Fibroblast of the conjunctiva (primary cell): ENCODE measurements at regions not wholly inside any gene's neighbourhood (a gene's known extent, or its start where the extent isn't known, plus 50 kb on each side); places are given as distances from the start of the nearest gene placed in this dataset.
"Not testable (repeated sequence)": the region's sequence is repeated elsewhere in the genome, so short reads cannot be mapped to it uniquely, and the experiment has no call there.

Experiments
- DNase-seq: peaks from one replicate; pipeline ENCODE4 v3.0.0-alpha.2; 2010; ENCODE audit warnings: low read depth

DNA sequence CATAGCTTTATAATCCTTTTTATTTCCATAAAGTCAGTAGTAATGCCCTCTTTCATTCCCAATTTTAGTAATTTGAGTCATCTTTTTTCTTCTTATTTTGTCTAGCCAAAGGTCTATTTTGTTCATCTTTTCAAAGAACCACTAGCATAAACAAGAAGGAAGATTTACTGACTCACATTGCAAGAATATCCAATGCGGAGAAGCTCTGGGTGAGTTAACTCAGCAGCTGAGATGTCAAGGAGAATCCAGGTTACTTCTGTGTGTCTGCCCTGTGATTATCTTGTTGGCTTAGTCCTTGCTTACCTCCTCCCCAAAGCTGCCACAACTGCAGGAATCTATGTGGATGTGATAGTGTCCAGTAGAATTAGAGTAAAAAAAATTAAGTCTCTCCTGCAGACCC is 311.4 kb upstream of the NCKAP5 start:
- no peak for DNase-seq

DNA sequence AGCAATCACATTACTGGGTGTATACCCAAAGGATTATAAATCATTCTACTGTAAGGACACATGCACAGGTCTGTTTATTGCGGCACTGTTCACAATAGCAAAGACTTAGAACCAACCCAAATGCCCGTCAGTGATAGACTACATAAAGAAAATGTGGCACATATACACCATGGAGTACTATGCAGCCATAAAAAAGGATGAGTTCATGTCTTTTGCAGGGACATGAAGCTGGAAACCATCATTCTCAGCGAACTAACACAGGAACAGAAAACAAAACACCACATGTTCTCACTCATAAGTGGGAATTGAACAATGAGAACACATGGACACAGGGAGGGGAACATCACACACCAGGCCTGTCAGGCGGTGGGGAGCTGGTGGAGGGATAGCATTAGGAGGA is 313.9 kb upstream of the NCKAP5 start:
- not testable (repeated sequence) for DNase-seq

DNA sequence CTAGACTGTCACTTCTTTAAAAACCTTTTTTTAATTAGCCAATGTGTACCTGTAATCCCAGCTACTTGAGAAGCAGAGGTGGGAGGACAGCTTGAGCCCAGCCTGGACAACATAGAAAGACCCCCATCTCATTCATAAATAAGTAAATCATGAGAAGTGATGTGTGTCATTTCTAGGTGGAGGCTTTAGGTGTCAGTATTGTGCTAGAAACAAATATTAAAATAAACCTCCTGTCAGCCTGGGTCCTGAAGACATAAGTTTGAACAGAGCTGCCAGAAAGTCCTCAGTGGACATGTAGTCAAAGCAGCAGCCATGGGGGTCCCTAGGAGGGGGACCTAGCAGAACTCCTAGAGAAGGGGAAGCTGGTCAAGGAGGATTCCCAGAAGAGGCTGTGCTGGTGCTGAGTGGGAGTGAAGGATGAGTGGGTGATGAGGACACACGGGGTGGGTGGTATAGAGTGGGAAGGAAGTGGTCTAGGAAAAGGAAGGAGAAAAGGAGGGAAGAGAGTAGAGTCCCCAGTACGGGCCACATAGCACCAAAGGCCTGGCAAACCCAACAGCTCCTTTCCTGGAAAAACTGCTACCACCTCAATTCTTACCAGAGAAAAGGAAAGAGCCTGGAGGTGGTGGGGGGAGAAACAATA is 316.6 kb upstream of the NCKAP5 start:
- DNase-seq, result no peak

DNA sequence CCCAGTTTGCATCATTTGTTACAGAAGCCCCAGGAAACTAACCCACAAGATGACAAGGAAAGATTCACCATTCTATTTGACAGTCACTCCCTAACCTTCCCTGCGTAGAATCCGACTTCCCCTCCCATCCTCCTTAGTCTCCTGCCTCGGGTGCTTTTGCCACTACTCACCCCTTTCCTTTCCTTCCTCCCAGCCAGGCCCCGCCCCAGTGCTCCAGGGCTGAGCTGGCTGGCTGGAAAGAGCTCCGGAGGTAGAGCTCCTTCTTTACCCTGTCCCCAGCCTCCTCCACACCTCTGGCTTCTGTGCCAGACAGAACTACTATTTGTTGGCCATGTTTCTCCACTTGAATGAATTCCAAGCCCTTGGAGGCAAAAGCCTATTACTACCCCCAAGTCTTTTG is 317.6 kb upstream of the NCKAP5 start:
- DNase-seq, result no peak

DNA sequence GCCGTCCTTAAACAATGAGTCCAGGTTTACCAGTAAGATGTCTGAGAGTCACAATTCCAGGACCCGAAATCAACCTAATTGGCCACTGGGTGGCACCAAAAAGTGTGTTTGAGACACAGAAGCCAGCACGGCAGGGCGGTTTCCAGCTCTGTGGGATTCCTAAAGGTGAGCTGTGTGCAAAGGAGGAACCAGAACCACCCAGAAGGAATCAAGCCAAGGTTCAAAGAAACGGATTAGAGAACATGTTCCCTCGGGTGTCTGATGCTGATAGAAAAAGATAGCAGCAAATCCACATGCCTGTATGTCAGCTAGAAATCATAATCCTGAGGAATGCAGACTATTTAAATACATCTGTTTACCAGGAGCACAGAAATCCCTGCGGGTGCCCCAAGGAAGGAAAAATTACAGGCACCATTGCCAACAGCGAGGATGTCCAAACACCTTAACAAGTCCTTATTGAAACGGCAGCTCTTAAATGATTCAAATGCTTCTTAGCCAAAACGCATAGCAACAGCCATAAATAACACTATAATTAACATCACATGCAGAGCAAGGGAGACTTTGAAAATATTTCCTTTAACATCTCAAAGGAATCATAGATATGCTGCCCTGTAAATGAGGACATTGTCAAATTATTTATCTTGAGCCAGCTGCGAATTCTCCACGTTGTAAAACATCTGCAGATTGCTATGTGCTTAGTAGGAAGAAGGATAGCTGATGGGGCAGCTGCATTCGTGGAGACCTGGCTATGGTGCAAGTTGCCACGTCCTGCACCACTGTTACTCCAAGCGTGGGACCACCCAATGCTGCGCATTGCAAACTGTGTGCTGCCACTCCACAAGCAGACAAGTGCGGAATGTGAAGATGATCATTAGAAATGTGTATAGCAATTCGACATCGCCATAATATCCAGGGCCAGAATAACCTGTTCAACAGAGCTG is 318.7 kb upstream of the NCKAP5 start:
- DNase-seq, result peak; percentile 55

DNA sequence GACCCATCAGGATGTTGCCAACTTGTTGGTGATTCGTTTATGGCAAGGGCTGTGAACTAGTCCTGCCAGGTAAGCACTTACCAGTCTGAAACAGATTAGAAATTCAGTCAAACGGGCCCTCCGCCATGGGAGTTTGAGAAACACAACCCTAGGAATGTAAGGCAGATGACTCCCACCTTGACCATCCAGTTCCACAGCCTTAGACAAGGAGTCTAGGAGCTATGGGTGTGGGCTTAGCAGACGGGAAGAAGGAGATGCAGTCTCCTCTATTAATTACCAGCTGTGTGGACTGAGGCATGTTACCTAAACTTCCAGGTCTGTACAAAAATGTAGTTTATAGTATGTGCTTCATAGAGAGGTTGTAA is 319.4 kb upstream of the NCKAP5 start:
- DNase-seq, result no peak

DNA sequence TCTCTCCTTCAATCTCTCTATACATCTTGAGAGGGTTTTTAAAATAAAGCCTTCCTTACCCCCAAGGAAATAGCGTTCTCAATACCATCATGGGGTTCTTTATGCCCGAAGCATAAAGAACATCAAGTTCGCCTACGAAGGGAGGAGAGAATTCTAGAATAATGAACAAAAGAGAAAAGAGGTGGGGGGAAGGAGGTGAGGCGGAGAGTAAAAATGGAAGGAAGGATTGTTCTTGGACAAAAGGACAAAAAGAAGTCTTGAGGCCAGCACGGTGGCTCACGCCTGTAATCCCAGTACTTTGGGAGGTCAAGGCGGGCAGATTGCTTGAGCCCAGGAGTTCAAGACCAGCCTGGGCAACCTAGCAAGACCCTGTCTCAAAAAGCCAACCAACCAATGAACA is 319.8 kb upstream of the NCKAP5 start:
- no peak for DNase-seq

DNA sequence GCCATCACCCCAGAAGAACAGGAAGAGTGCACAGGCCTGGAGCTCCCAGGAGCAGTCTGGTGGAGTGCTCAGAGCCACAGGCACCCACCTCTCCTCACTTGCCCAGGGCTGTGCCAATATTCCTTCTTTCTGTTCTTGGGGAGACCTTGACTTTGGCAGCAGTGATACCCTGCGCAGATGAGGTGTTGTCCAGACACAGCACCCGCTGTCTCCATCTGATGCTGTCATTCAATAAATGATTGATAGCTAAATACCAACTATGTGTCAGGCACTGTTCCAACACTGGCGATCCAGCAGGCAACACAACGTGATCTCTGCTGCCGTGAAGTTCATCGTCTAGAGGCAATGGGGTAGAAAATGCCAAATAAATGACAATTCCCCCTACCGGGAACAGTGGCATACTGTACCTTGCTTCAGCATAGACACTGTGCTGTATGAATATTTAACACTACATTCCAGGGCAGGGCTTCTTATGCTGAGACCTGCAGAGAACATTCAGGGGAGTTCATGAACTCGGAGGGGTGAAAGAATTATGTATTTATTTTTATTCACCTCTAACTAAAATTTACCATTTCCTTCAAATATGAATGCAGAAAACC is 320.5 kb upstream of the NCKAP5 start:
- DNase-seq, result no peak

DNA sequence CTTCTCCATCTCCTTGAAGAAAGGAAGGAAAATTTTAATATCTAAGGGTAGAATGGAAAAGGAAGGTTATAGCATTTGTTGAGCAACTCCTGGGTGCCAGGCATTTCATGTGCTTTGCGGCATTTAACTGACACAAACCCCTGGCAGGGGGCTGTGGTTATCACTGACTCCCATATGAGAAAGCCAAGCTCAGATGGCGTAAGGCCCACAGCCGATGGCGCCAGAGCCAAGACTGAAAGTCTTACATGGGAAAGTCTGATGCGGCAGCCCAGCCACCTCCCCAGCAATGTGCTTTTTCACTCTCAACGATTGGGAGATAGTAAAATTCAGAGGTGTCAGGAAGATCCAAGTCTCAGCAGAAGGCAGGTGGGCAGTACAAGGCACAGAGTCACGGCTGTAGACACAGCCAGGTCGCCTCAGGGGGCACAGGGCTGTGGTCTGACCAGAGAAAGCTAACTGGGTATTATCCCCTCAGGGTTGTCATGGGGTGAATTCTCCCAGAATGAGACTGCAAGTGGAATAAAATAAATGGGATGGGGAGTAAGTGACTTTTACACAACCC is 324.2 kb upstream of the NCKAP5 start:
- no peak for DNase-seq

DNA sequence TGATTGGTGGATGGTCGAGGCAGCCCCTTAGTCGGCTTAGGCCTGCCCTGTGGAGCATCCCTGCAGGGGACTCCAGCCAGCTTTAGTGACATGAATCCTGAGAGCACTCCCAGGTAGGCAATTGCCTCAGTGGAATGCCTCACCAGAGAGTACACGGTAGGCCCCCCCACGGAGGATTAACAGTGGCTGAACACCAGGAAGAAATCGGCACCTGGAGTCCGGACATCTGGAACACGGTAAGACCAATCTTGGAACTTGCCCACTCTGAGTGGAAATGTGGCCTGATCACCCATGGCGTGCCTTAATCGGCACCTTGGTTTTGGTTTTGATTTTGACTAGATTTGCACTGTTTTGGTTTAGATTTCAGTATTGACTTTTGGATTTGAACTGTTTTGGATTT is 326.2 kb upstream of the NCKAP5 start:
- no peak for DNase-seq

DNA sequence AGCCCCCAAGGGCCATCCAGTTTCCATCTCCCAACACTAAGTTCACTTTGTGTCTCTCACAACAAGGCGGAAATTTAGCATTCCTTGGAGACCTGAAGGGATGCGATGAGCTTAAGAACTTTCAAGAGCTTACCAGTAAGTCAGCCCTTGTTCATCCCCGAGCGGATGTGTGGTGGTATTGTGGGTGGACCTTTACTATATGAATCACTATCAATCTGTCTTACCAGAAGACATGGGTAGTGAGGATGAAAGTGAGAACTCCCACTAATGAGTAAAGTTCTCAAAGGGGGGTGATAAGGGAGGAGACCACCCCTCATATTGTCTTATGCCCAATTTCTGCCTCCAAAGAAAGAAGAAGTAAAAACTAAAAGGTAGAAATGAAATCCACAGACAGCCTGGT is 329.6 kb upstream of the NCKAP5 start:
- not testable (repeated sequence) for DNase-seq

DNA sequence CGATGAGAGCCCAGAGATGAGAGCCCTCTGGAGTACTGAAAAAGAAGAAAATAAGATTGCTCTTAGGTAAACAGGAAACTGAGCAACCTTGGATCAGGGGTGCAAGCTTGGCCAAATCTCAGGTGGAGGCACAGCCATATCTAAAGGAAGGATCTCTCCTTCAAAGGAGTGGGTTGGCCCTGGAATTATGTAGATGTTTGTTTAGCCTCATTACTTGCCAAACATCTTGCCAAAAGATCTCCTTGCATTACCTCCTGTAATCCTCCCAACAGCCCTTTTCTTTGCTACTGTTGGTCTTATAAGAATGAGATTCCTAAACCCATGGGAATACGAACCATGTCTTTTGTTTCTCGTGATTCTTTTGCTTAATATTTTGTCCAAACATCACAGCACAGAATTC is 332.6 kb upstream of the NCKAP5 start:
- DNase-seq, result no peak

DNA sequence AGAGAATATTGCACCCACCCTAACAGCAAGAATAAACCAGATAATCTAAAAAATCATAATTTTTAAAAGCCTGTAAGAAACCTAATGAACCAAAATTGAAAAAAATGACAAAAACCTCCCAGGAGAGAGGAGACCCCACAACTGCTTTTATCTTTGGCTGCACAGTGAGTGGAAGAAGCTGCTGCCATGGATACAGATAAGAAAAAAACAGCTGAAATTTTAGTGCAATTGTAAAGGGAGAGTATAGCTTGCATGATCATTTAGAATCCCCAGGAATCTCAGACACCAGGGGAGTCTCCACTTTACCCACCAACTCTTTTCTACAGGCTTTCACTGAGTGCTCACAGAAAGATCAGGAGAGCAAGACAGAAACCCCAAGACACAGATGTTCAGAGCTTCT is 338.1 kb upstream of the NCKAP5 start:
- no peak for DNase-seq

DNA sequence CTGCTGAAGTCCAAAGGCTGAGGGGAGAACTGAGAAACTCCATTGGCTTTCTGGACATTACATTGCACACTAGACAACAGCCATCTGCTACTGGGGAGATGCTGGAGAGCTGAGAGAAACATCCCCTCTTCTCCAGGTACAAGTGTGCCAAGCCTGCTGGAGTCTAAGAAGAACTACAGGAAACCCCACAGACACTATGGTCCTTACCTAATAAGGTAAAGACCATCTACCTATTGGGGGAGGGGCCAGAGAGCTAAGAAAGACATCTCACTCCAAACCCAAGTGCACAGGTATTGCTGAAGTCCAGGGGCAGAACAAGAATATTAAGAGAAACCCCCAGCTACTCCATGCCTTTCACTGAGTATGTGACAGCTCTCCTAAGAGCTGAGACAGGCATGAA is 338.7 kb upstream of the NCKAP5 start:
- DNase-seq, result no peak

DNA sequence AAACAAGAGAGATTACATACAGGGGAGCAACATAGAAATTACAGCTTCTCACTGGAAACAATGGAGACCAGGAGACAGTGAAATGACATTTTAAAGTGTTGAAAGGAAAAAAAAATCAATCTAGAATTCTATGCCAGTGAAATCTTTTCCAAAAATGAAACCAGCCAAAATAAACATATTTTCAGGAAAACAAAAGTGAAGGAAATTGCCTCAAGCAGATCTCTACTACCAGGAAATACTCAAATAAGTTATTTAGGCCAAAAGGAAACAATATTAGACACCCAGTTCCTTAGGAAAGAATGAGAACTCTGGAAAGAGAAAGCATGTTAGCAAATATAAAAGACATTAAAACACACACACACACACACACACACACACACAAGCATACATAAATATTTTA is 339.9 kb upstream of the NCKAP5 start:
- no peak for DNase-seq

DNA sequence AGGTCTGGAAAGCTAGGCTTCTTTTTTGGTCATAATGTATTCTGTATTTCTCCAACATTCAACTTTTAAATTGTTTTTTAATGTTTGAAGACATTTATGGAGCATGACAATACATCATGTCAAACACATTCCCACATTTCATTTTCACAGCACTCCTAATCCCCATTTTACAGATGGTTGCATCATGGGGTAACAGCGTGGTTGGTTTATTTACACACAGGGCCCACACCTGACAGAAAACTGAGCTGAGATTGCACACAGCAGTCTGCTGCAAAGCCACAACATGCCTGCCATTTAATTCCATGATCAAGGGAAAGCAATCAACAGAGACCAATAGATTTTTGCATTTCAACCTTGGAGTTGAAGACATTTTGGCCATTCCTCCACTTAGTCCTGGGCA is 335.7 kb upstream of the MGAT5 start:
- DNase-seq, result no peak

DNA sequence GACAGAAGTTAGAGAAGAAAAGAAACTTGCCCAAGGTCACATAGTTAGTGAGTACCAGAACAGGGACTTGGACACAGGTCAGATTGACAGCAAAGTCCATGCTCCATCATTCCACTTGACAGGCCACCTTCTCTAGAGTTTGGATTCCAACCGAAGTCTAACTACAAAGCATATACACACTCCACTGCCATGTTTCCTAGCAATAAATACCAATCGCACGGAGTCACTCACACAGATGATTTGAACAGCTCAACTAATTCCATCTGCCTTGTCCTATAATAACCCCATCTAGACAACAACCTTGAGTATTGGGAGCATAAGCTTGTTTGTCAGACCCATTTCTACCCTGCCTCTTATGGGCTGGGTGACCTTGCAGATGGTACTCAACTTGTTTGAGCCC is 334.6 kb upstream of the MGAT5 start:
- DNase-seq, result no peak

DNA sequence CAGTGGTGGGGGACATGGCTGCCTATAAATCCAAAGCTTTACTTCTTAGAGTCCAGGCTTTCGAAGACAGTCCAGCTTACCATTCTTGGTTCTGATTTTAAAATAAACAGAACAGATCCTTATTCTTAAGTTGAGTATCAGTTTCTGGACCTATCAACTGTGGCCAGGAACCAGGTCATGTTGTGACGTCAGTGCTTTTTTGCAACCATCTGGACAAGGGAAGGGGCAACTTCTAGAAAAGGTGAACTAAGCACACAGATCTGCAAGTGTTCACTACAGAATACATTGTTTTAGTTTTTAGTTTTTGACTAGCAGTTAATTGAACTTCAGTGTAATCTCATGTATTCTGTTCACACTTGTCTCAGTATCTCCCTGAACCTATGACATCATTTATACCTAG is 326.0 kb upstream of the MGAT5 start:
- DNase-seq, result no peak

DNA sequence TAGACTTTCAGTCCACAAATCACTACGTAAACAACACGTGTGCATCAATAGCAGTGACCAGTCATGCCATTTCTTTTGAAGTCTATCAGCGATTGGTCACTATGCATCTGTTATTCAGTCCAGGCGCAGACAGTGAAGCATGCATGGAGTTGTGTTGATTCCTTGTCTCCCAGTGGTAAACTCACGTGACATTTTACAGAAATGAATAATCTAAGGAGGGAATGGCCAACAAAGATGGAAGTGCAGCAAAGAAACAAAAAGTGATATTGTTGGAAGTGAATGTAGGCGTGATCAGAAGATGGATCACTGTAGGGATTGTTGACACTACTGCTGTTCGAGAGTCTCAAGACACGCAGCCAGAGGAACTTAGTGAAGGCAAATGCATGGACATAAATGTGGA is 317.8 kb upstream of the MGAT5 start:
- DNase-seq, result no peak

DNA sequence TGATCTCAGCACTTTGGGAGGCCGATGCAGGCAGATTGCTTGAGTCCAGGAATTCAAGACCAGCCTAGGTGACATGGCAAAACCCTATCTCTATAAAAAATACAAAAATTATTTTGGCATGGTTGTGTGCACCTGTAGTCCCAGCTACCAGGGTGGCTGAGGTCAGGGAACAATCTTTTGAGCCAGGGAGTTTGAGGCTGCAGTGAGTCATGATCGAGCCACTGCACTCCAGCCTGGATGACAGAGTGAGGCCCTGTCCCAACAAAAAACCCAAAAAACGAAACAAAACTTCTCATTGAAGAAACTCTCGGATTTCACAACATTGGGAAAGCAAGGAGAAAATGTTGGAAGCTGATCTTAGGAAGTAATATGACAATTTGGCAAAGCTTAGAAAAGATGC is 317.3 kb upstream of the MGAT5 start:
- DNase-seq, result no peak

DNA sequence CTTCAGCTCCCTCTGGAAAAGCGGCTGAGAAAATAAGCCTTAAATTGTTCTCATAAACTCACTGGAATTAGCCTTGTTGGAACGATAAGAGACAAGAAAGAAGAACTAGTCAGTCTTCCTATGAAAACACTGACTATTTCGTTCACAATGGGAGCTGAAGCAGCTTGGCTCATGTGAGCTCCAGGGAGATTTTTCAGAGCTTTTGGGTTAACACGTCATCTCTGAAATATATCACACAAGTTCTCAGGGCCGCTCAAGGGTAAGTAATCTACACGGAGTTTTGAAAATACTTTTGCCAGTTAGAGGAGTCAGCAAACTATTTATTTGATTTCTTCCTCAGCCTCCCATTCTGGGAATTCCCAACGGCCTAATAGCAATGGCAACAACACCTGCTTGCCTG is 316.2 kb upstream of the MGAT5 start:
- DNase-seq, result no peak

DNA sequence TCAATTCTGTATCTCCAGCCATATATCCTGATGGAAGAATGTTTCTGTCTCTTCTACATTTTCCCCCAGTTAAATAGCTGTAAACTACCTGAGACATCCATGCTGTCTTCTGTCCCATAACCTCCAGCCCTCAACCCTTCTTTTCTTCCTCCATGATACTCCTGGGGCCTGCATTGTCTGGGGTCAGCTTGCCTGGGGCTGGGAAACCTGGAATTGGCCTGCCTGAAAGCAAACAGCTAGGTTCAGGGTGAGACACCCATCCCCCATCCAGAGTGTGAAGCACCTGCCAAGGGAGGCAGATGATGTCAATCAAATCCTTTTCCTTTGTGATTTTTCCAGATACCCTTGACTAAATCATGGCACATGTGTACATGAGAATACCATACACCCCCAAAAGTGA is 313.7 kb upstream of the MGAT5 start:
- DNase-seq, result no peak

DNA sequence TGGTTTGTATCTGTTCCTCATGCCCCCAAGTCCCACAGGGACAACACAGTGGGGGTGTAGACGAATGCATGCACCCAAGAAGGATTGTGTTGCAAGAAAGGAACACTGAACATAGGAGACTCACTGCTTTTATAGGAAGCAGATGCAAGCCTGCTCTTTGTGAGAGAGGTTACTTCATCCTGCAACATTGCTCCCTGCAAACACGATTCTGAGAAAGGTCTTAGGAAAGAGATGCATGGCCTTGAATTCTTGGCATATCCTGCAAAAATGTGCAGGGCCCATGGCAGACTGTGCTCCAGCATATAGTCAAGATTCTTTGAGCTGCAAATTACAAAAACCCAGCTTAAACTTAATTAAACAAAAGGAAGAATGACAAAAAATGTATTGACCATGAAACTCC is 312.2 kb upstream of the MGAT5 start:
- no peak for DNase-seq
